HepG2 (cell line): ENCODE measurements at regions not wholly inside any gene's neighbourhood (a gene's known extent, or its start where the extent isn't known, plus 50 kb on each side); places are given as distances from the start of the nearest gene placed in this dataset.
A peak's percentile ranks its signal among the peaks of the same experiment; 100 is the strongest.

ENCODE experiments used
- AGO1 ChIP-seq: fragments of 200-400 bp; formaldehyde crosslinking; IDR thresholded peaks from 2 replicates; pipeline ENCODE4 v1.6.1; 2017; ENCODE audit warnings: mild to moderate bottlenecking, low read depth, low read length, moderate library complexity; ENCODE audit not compliant: poor library complexity, severe bottlenecking
- AGO2 ChIP-seq: fragments of 200-400 bp; formaldehyde crosslinking; optimal IDR thresholded peaks from 2 replicates; pipeline ENCODE3; 2017; ENCODE audit warnings: mild to moderate bottlenecking, low read depth, low read length, moderate library complexity
- ARID3A ChIP-seq: IDR thresholded peaks from 2 replicates; pipeline ENCODE4 v1.6.1; 2012; ENCODE audit warnings: low read depth, low read length, improper control_type of control experiment
- CBX2 ChIP-seq, 2 experiments: fragments of 200-600 bp in 1 of 2; sonication (generic); formaldehyde crosslinking in 1 of 2; IDR thresholded peaks; 2 replicates each; pipeline versions ENCODE4 v1.7.0 to v1.8.1; 2018 to 2022; ENCODE audit warnings: low read depth in 2 of 2, low read length in 1 of 2, mild to moderate bottlenecking in 1 of 2, missing genetic modification reagents in 1 of 2
- DBP ChIP-seq: sonication (generic); formaldehyde crosslinking; IDR thresholded peaks from 2 replicates; pipeline ENCODE4 v1.4.0; 2020; ENCODE audit warnings: missing genetic modification reagents; ENCODE audit errors: not compliant biosample characterization
- HCFC1 ChIP-seq: fragments of 150-350 bp; IDR thresholded peaks from 2 replicates; pipeline ENCODE4 v1.6.1; 2014; ENCODE audit warnings: low read depth, low read length
- HMGA1 ChIP-seq: sonication (generic); formaldehyde crosslinking; conservative IDR thresholded peaks from 2 replicates; pipeline ENCODE4 v1.4.0; 2020; ENCODE audit warnings: missing genetic modification reagents
- NR2F6 ChIP-seq, 2 experiments: IDR thresholded peaks; 2 replicates each; pipeline ENCODE4 v1.6.1; 2016; ENCODE audit warnings: antibody characterized with exemption in 1 of 2, mild to moderate bottlenecking in 1 of 2
- SNAPC4 ChIP-seq: sonication (generic); formaldehyde crosslinking; IDR thresholded peaks from 2 replicates; pipeline ENCODE4 v1.4.0; 2020; ENCODE audit warnings: mild to moderate bottlenecking, missing genetic modification reagents
- TCF12 ChIP-seq, 2 experiments: fragments of 450-650 bp in 1 of 2; sonication (generic) in 1 of 2; formaldehyde crosslinking in 1 of 2; IDR thresholded peaks; 2 replicates each; pipeline versions ENCODE4 v1.6.1 to v1.8.0; 2017 to 2022; ENCODE audit warnings: antibody characterized with exemption in 1 of 2, mild to moderate bottlenecking in 1 of 2, missing genetic modification reagents in 1 of 2, moderate library complexity in 1 of 2
- ZBTB4 ChIP-seq: sonication (generic); formaldehyde crosslinking; IDR thresholded peaks from 2 replicates; pipeline ENCODE4 v1.4.0; 2020; ENCODE audit warnings: missing genetic modification reagents, mild to moderate bottlenecking, borderline replicate concordance
- ZNF329 ChIP-seq: sonication (generic); formaldehyde crosslinking; IDR thresholded peaks from 2 replicates; pipeline ENCODE4 v1.9.0; 2021; ENCODE audit warnings: low read depth, mild to moderate bottlenecking, missing genetic modification reagents
- ZNF7 ChIP-seq: IDR thresholded peaks from 2 replicates; pipeline ENCODE4 v1.6.1; 2016; ENCODE audit warnings: missing biosample characterization, missing genetic modification reagents
- ZNF747 ChIP-seq: sonication (generic); formaldehyde crosslinking; IDR thresholded peaks from 2 replicates; pipeline ENCODE4 v1.8.1; 2023; ENCODE audit warnings: missing genetic modification reagents, mild to moderate bottlenecking, borderline replicate concordance
- ZNF883 ChIP-seq: sonication (generic); formaldehyde crosslinking; IDR thresholded peaks from 2 replicates; pipeline ENCODE4 v1.5.1; 2020; ENCODE audit warnings: mild to moderate bottlenecking, missing genetic modification reagents; ENCODE audit errors: not compliant biosample characterization
- ZSCAN31 ChIP-seq: sonication (generic); formaldehyde crosslinking; IDR thresholded peaks from 2 replicates; pipeline ENCODE4 v1.5.0; 2020; ENCODE audit warnings: low read depth, mild to moderate bottlenecking, missing genetic modification reagents

GRCh38 chr3:72446218-72447058 is 401.8 kb downstream of the SHQ1 start, which contains the start of gene RYBP (continued):
- TF ChIP-seq ZNF329 (CRISPR knock-in tag) (no peak), ZBTB4 (no peak), AGO1 (peak; percentile 83), ZNF747 (0 out of 2 replicates have a peak, but pooled peaks have one; percentile 18), HMGA1 (CRISPR knock-in tag) (no peak), ZNF883 (no peak), AGO2 (peak; percentile 65), NR2F6 (IDR thresholded peaks at IDR 0.05) (no peak), NR2F6 (CRISPR knock-in tag; IDR thresholded peaks at IDR 0.05) (no peak), ARID3A (no peak), DBP (CRISPR knock-in tag) (no peak), ZNF7 (no peak), TCF12 (IDR thresholded peaks at IDR 0.05) (no peak), TCF12 (CRISPR knock-in tag; IDR thresholded peaks at IDR 0.05) (no peak), SNAPC4 (CRISPR knock-in tag) (no peak), CBX2 (IDR thresholded peaks at IDR 0.05; ENCODE audit: low read depth, low read length) (no peak), CBX2 (CRISPR knock-in tag; IDR thresholded peaks at IDR 0.05; ENCODE audit: low read depth) (no peak), ZSCAN31 (CRISPR knock-in tag) (no peak), HCFC1 (no peak)
